H4 (cell line): ENCODE measurements at regions not wholly inside any gene's neighbourhood (a gene's known extent, or its start where the extent isn't known, plus 50 kb on each side); places are given as distances from the start of the nearest gene placed in this dataset.
A peak's percentile ranks its signal among the peaks of the same experiment; 100 is the strongest.

Experiments used
- DNase-seq: peaks from one replicate; pipeline ENCODE4 v3.0.0-alpha.2; 2015; ENCODE audit warnings: low spot score

DNA sequence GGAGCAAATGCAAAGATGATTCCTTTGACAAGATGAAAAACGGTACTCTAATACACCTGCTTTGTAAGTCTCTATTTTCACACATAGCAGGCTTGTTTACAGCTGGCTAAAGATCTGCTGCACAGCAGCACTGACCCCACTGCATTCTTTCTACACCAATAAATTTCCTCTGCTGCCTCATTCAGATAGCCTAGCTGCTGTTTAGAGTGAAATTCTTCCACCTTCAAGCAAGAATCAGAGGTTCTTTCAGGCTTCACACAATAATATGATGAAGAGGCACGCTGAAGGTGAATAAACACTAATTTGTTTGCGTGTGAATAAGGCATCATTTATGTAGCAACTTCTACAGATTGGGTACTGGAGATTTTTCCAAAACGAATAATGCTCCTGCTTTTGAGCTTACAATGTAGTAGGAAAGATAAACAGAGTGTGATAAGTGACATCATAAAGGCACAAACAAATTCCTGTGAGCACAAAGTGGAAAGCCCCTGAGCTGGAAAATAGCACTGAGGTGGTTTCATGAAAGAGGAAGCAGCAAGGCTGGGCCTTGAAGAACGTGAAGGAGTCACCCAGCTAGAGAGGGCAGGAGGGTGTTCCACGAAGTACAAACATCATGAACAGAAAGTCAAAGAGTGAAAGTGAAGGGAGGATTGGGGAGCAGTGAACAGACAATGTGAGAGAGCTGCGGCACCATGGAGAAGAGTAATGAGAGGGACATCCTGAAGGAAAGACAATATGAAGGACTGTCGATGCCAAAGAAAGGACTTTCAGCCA, 543.4 kb downstream of the CD83 start:
- DNase-seq: no peak

DNA sequence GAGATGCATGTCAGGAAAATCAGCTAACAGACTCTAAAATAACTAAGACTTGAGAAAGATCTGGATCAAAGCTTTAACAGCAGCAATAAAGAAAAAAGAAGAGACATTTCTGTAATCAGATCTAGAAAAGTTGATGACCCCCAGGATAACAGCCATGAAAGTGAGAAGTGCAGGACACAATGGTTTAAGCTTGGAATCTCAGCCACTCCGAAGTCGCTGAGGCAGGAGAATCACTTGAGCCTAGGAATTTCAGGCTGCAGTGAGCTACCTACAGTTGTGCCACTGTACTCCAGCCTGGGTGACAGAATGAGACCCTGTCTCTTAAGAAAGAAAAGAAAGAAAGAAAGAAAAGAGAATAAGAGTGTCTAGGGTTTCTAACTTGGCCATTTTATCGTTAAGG, 544.1 kb downstream of the CD83 start:
- no peak for DNase-seq

DNA sequence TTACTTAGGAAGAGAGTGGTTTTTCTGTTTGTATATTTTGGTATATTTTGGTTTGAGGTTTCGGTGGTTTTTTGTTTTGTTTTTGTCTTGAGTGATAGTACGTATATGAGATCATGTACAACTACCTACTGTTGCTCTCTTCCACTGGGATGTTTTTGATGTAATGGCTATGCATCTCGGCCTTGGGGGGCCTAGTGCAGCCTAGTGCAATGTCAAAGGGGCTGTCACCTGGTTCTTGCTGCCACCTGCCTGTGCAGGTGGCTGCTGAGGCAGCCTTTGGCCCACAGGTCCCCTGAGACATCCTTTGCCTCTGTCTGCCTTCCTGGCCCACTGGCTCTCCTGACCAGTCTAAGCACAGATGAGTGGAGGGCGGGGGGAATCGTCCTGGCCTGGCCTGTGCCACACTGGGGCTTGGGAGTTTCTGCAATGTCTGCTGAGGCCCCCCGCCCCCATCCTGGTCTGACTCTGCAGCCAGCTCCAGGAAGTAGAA, 546.6 kb downstream of the CD83 start:
- DNase-seq: no peak

DNA sequence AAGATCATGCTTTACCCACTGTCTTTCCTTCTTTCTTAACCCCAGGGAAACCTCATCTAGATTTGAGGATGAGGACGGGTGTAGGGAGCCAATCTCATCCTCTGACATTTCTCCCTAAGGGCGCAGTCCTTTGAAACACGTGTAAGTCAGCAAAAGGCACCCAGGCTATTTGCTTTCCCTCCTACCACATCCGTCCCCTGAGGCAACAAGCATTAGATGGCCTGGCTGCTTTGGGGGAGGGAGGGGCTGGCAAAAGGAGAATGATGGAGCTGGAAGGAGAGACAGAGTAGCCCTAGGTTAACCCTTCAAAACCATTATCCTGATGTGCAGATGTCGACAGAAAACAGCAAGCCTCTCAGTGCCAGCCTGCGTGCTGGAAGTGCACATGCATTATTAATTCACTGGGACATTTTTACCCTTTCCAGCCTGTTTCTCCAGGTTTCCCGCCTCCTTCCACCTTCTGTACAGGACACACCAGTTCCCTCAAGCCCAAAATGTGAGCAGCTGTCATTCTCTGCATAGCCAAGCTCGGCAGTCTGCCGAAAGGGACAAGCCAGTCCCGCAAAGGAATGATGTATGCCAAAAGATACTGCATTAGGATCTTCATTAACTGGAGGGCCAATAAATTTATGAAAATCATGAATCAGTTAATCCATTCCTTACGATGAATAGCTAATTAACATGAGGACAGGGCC, 547.2 kb downstream of the CD83 start:
- no peak for DNase-seq

DNA sequence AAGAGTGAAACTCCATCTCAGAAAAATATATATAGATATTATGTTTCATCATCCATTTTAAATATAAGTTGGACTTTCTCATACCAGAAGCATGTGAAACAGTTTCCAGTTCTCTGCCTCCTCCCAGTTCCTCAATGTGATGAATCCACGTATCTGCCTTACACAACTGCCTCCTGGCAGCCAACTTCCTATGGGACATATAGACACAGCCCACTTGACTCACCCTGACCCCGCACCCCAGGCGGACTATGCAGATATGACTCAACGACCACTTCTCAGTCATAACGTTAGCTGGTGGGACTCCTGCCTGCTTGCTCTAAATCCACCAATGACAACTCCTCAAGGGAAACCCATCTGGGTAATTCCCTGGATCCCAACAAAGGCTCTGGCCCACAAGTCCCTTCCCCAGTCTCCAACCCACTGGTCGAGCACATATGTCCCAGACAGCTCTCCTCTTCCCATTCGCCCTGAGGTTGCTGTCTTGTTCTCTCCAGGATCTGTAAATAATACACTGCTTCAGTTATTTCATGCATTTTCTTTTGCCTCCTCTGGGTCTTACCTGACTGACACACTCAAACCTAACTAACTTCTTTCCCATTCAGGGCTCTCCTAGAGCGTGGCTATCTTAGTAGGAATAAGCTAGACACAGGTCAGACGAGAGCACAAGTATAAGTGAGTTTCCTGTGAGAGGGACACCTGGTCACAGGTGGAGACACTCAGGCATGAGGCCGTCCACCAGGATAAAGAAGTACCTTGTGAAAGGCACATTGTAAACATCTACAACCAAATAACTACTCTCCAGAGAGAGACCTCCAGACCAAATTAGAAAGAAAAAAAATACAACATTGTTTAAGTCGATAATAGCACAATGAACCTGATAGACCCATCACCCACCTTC, 548.5 kb downstream of the CD83 start:
- DNase-seq: no peak

DNA sequence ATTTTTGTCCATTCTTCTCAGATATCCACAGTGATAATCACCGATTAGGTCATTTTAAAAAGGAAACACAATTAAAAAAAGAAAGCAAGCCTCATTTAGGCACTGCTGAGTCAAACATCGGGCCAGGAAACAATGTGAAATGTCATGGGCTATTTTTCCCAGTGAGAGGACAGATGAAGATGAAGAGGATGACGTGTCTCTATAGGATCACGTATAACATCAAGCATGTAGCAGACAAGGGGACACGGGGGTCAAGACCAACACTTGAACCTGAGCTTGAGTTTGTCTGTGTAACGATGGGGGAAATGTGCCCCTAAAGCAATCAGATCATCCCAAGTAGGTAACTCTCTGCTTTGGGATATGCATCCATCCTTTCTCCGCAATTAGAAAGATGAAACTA, 553.2 kb downstream of the CD83 start:
- no peak for DNase-seq

DNA sequence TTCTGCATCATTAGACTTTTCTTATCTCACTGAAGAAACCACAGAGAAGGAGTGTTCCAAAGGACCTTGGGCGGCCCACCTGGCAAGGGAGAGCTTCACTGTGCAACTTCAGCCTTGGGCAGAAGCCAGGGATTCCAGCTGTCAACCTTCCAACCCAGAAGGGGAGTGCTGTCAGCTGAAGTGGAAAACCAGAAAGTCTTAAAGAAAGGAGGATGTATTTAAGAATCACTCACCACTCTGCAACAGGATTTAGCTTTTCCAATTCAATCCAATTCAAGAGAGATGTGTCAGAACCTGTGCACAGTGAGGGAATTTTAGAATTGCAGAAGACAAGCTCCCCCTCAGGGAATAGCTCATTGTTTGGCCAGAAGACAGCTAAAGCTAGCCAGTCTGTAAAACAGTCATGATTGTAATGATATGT, 553.7 kb downstream of the CD83 start:
- DNase-seq: peak; percentile 67

DNA sequence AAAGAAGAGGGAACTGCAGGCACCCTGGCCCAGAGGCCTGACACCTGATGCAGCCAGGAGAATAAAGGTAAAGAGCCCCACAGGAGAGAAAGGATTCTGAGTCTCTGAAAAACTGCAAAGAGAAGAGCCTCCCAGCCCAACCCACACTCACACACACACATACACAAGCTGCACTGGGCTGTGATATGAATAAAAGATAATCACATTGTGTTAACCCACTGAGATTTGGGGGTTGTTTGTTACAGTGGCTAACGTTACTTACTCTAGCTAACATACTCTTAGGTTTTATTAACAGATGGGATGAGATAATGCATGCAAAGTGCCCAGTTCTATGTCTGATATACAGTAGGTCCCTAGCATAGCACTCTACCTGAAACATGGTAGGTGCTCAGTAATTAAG, 554.4 kb downstream of the CD83 start:
- no peak for DNase-seq

DNA sequence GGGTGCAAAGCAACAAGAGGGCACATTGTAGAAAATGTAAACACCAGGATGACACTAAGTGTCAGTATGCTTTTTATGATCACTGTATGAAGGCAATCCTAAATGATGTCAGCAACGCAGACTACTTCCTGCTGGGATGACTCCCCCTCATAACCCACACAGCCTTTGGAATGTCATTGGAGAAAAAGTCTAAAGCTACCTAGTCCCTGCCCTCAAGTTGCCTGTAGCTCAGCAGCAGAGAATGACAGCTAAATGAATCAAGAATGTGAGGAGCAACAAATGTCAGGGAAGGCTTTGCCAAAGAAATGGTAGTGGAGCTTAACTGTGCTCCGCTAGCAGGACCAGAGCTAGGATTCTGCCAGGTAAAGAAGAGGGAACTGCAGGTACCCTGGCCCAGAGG, 555.6 kb downstream of the CD83 start:
- no peak for DNase-seq

DNA sequence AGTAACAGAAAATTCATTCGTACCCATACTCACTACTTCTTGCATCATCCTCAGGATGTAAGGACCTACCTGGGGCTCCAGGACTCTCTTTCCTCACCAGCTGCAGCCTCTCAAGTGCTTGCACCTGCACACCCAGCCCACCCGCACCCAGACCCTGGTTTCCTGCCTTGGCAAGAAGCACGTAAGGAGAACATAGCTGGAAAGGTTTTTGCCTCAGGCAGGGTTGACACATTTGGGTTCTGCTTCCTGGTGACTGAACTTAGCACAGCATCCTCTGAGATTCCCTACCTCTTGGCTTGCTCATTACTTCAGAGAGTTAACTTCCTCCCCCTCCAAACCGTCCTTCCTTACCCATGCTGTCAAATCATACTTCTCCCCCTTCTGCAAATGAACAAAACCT, 556.9 kb downstream of the CD83 start:
- no peak for DNase-seq

DNA sequence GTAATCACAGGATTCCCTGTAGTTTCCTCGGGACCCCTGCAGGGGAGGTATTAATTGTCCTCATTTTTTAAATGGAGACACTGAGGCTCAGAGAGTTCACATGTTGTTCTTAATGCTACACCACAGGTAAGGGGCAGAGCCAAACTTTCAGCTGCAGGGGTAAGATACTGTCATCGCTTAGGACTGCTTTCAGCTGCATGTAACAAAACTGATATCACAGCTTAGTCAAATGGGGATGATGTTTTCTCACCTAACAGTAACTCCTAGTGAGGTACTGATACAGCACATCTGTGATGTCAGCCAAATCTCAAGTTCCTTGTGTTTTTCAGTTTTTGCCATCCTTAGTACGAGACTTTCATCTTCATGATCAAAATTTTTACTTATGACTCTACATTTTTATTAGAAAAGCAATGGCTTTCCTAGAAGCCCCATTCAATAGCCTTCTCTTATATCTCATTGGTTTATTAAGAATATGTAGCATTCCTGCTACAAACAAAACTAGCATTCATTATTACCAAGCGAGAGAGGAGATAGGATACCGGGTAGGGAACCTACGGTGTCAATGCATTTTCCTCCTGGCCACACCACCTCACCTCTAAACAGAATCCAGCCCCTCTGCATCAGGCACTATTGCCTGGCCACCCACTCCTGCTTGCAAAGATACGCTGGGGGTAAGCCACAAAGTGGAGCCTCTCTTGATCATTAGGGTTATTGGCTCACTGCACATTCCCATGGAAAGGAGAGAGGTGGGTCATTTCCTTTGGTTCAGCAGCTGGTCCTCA, 557.5 kb downstream of the CD83 start:
- no peak for DNase-seq

DNA sequence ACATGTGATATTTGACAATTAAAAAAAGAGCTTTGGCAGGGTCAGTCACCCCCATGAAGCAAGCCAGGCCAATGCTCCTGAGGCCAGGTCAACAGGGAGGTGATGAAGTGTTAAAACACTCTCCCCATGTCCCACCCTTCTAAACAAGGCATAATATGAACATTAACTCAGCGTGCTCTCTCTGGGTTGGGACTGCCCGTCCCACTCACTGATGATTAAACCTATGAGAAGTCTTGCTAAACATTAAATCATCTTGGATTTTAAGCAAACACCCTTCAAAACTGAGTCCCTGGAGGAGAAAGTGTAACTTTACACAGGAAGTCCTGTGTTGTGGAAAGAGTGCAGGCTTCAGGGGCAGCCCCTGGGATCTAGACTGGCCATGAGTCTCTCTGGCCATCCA, 558.5 kb downstream of the CD83 start:
- DNase-seq: no peak

DNA sequence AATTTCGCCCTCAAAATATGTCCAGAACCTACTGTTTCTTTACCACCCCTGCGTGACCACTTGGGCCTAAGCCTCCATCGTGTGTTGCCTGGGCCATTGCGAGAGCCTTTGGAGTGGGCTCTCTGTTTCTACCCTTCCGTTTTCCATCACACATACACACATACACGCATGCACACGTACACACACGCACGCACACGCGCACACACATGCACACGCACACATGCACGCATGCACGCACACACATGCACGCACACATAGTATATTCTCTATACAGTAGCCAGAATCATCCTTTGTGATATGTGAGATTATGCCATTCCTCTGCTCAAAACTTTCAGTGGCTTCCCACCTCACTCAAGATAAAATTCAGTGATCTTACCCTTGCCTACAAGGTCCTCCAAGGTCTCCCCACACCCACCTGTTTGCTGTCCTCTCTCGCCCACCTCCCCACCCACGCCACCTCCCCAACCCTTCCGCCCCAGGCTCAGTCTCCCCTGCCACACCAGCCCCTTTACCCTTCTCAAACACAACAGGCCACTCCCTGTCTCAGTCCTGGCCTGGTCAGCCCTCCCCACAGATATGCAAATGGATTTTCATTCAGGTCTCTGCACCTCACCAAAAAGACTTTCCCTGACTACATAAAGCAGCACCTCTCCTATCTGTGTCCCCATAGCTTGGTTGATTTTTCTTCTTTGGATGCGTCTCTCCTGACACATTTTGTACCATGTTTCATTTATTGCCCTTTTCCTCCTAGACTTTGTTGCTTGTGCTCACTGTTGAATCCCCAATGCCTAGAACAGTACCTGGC, 559.6 kb downstream of the CD83 start:
- no peak for DNase-seq

DNA sequence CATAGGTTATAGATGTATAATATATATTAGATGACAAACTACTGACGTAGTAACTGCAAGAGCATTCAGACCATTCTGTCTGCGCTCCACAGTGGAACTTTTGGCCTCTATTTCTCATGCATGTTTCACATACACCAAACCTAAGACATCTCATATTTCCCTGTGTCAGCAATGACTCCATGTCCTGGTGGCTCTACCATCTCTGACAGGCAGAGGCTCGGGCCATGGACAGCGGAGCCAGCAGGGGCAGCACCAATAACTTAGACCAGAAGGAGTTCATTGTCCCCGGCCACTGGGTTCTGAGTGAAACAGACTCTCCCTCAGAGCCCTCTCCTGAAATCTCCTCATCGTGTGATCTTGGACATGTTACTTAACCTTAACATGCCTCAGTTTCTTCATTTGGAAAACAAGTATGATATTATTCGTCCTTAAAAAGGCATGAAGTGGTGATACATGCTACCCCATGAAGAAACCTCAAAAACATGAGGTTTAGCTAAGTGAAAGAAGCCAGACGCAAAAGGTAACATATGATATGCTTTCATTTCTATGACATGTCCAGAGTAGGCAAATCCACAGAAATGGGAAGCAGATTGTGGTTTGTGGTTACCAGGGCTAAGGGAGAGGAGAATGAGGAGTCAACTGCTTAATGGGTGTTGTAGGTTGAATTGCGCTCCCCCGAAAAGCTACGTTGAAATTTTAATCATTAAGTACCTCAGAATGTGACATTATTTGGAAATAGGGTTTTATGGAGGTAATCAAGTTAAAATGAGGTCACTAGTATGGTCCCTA, 564.0 kb upstream of the JARID2 start:
- DNase-seq: no peak

DNA sequence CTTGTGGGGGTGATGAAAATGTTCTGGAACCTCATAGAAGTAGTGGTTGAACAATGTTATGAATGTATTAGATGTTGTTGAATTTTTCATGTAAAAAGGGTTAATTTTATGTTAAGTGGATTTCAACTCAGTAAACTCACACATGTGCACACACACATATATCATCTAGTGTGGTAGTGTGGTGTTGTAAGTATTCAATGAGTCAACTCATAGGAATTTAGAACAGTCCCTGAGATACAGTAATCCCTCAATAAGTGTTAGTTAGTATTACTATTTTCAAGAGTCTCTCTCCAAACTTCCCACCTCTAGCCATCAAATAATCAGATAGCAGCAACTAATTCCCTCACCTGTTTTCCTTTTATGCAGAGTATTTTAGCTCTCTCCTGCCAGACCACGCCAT, 563.1 kb upstream of the JARID2 start:
- no peak for DNase-seq

DNA sequence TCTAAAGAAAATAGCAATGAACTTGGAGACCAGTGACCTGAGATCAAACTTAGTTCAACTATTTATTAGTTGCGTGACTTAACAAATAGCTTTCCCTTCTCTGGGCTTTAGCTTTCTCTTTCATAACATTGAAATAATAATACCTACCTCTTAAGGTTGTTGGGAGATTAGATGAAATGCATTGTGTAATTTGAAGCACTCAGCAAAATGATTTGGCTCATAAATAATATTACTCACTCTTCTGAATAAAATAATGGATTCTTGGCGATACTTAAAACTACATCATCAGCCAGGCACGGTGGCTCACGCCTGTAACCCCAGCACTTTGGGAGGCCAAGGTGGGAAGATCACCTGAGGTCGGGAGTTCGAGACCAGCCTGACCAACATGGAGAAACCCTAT, 556.2 kb upstream of the JARID2 start:
- DNase-seq: no peak

DNA sequence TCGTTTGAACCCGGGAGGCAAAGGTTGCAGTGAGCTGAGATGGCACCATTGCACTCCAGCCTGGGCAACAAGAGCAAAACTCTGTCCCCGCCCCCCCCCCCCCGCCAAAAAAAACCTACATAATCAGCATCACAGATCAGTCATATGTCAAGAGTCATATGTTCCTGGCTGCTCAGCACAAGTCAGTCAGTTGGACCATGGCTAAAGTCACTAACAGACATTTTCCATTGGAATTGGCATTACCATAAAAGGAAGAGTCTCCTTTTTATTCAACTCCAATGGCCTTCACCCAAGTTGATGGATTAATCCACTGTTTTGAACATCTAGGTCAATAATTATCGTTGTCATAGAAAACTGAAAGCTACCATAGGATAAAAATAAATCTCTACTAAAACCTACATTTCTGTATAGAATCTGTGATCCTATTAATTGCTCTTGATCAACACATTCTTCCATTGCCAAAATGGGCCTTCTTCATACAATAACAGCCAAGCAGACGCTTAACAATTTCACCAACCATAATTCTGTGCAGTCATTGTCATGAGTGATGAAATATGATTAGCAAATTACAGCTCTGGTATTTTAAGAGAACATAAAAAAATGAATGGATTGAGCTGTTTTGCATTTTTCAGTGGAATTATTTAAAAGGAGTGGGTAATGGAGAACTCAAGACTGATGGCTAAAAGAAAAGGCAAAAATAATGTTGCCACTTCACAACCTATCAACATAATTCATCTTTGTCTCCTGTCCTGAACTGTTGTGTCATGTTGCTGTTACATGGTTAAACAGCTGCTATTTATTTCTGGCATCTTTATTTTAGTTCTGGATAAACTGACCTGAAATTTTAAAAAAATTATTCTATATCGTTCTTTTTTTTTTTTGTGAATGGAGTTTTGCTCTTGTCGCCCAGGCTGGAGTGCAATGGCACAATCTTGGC, 555.5 kb upstream of the JARID2 start:
- no peak for DNase-seq

DNA sequence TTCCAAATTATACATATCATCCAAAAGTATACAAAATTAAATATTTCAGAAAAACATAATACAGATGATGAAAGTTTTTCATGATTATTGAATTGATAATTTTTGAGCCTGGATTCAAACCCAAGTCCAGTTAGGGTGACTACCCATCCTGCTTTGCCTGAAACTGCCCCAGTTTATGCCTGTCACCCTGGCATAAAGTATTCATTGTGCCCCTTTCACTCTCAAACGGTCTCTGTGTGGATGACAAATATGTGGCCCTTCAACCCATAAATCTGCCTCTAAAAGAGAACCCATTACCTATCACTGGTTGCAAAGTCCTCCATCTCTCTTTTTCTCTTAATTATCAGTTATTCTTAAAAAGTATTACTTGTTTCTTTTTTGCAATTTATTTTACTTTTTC, 553.7 kb upstream of the JARID2 start:
- no peak for DNase-seq
